SK-N-SH (cell line): ENCODE measurements at regions not wholly inside any gene's neighbourhood (a gene's known extent, or its start where the extent isn't known, plus 50 kb on each side); places are given as distances from the start of the nearest gene placed in this dataset.
A peak's percentile ranks its signal among the peaks of the same experiment; 100 is the strongest.

Source experiments
- CTCF ChIA-PET: fragments of 300-600, 350-600 bp; formaldehyde crosslinking; extraction: SDS; loops from one replicate; lab custom pipeline; 2021; lab: Yijun Ruan, JAX
- POLR2A ChIA-PET: fragments of 350-600 bp; sonication (Branson Sonifier 250); formaldehyde crosslinking; extraction: SDS; loops from one replicate; lab custom pipeline; 2020; ENCODE audit warnings: antibody characterized with exemption, inconsistent platforms; lab: Yijun Ruan, JAX
- DNase-seq: peaks from one replicate; pipeline ENCODE4 v3.0.0; 2012
- H2AFZ ChIP-seq: fragments of 200-600 bp; sonication (generic); 2 replicates; pipeline ENCODE4 v1.8.1; 2016; ENCODE audit warnings: antibody characterized with exemption, mild to moderate bottlenecking, low read depth
- H3F3A ChIP-seq: fragments of 200-600 bp; sonication (generic); replicated peaks from 2 replicates; pipeline ENCODE3; 2016; ENCODE audit warnings: antibody characterized with exemption, mild to moderate bottlenecking; ENCODE audit not compliant: insufficient read depth
- H3K27ac ChIP-seq, 2 experiments: fragments of 200-500 bp in 1 of 2; fragments of 200-600 bp in 1 of 2; sonication (Bioruptor generic) in 1 of 2; sonication (generic), shearing (Covaris generic) in 1 of 2; 2 replicates each; pipeline versions ENCODE4 v1.5.1 to v1.6.1; 2014 to 2016; ENCODE audit warnings: low read depth in 2 of 2, inconsistent platforms in 1 of 2, low read length in 1 of 2, mild to moderate bottlenecking in 1 of 2, mixed read lengths in 1 of 2
- H3K27me3 ChIP-seq: fragments of 200-600 bp; sonication (generic), shearing (Covaris generic); 2 replicates; pipeline ENCODE4 v1.6.1; 2016; ENCODE audit warnings: mixed run types; ENCODE audit not compliant: insufficient read depth
- H3K36me3 ChIP-seq, 2 experiments: fragments of 200-500 bp in 1 of 2; fragments of 200-600 bp in 1 of 2; sonication (Bioruptor generic) in 1 of 2; sonication (generic) in 1 of 2; replicated peaks in 1 of 2; 2 replicates each; pipeline versions ENCODE3 to v1.5.1; 2014 to 2016; ENCODE audit warnings: low read length in 1 of 2, mild to moderate bottlenecking in 1 of 2; ENCODE audit not compliant: insufficient read depth in 2 of 2, control insufficient read depth in 1 of 2
- H3K4me1 ChIP-seq, 2 experiments: fragments of 200-500 bp in 1 of 2; fragments of 200-600 bp in 1 of 2; sonication (Bioruptor generic) in 1 of 2; sonication (generic), shearing (Covaris generic) in 1 of 2; 2 replicates each; pipeline versions ENCODE4 v1.5.1 to v1.6.1; 2014 to 2016; ENCODE audit warnings: low read depth in 1 of 2, low read length in 1 of 2, mixed run types in 1 of 2; ENCODE audit not compliant: insufficient read depth in 2 of 2, control insufficient read depth in 1 of 2
- H3K4me2 ChIP-seq: fragments of 200-600 bp; sonication (generic), shearing (Covaris generic); 2 replicates; pipeline ENCODE4 v1.6.1; 2017; ENCODE audit warnings: mixed run types
- H3K4me3 ChIP-seq, 2 experiments: fragments of 200-500 bp in 1 of 2; fragments of 200-600 bp in 1 of 2; sonication (Bioruptor generic) in 1 of 2; sonication (generic), shearing (Covaris generic) in 1 of 2; 2 replicates each; pipeline versions ENCODE4 v1.5.1 to v1.8.1; 2014 to 2016; ENCODE audit warnings: low read depth in 2 of 2, inconsistent platforms in 1 of 2, low read length in 1 of 2, mild to moderate bottlenecking in 1 of 2, mixed read lengths in 1 of 2, moderate library complexity in 1 of 2
- H3K79me2 ChIP-seq: fragments of 200-600 bp; sonication (generic); 2 replicates; pipeline ENCODE4 v1.8.1; 2017; ENCODE audit warnings: mild to moderate bottlenecking; ENCODE audit not compliant: insufficient read depth
- H3K9ac ChIP-seq: fragments of 200-600 bp; sonication (generic); 2 replicates; pipeline ENCODE4 v1.6.1; 2017; ENCODE audit warnings: mixed run types
- H3K9me2 ChIP-seq: fragments of 200-600 bp; sonication (generic); 2 replicates; pipeline ENCODE4 v1.6.1; 2017; ENCODE audit warnings: mixed run types
- H3K9me3 ChIP-seq: fragments of 200-600 bp; sonication (generic); 2 replicates; pipeline ENCODE4 v1.6.1; 2017; ENCODE audit warnings: mixed run types, mild to moderate bottlenecking, moderate library complexity
- H4K20me1 ChIP-seq: fragments of 200-600 bp; sonication (generic); 2 replicates; pipeline ENCODE4 v1.6.1; 2017; ENCODE audit warnings: mild to moderate bottlenecking, mixed run types; ENCODE audit not compliant: insufficient read depth
- FOXM1 ChIP-seq: IDR thresholded peaks from 2 replicates; pipeline ENCODE4 v1.4.0; 2012; ENCODE audit warnings: low read depth, mild to moderate bottlenecking
- JUND ChIP-seq: IDR thresholded peaks from 2 replicates; pipeline ENCODE4 v1.4.0; 2012
- MXI1 ChIP-seq: IDR thresholded peaks from 2 replicates; pipeline ENCODE4 v1.6.1; 2012; ENCODE audit warnings: mild to moderate bottlenecking, low read depth, low read length, improper control_type of control experiment
- NFIC ChIP-seq: IDR thresholded peaks from 2 replicates; pipeline ENCODE4 v1.4.0; 2012; ENCODE audit warnings: borderline replicate concordance
- POLR2AphosphoS5 ChIP-seq: IDR thresholded peaks from 2 replicates; pipeline ENCODE4 v1.6.1; 2012; ENCODE audit warnings: low read depth, low read length
- RCOR1 ChIP-seq: fragments of 150-350 bp; IDR thresholded peaks from 2 replicates; pipeline ENCODE4 v1.6.1; 2017; ENCODE audit warnings: antibody characterized with exemption, low read length
- RXRA ChIP-seq: IDR thresholded peaks from 2 replicates; pipeline ENCODE4 v1.4.0; 2012; ENCODE audit warnings: low read depth, mild to moderate bottlenecking, borderline replicate concordance
- SMC3 ChIP-seq: IDR thresholded peaks from 2 replicates; pipeline ENCODE4 v1.6.1; 2012; ENCODE audit warnings: low read depth, low read length, improper control_type of control experiment
- YY1 ChIP-seq: IDR thresholded peaks from 2 replicates; pipeline ENCODE4 v1.4.0; 2012; ENCODE audit warnings: low read depth, mild to moderate bottlenecking
- WGBS: methylation state at CpG from one replicate; pipeline ENCODE4 v1.1.6; 2017; ENCODE audit warnings: low lambda C conversion rate; 5-methylcytosine and 5-hydroxymethylcytosine counted together
- TF ChIP-seq, protein P1 (sequence below): IDR thresholded peaks from 2 replicates; pipeline ENCODE4 v1.6.1; 2012; ENCODE audit warnings: mild to moderate bottlenecking, low read depth, low read length, moderate library complexity
- TF ChIP-seq, protein P2 (sequence below): IDR thresholded peaks from 2 replicates; pipeline ENCODE4 v1.4.0; 2012; ENCODE audit warnings: low read depth, borderline replicate concordance
- TF ChIP-seq, protein P3 (sequence below): IDR thresholded peaks from 2 replicates; pipeline ENCODE4 v1.4.0; 2012; ENCODE audit warnings: low read depth, borderline replicate concordance

DNA sequence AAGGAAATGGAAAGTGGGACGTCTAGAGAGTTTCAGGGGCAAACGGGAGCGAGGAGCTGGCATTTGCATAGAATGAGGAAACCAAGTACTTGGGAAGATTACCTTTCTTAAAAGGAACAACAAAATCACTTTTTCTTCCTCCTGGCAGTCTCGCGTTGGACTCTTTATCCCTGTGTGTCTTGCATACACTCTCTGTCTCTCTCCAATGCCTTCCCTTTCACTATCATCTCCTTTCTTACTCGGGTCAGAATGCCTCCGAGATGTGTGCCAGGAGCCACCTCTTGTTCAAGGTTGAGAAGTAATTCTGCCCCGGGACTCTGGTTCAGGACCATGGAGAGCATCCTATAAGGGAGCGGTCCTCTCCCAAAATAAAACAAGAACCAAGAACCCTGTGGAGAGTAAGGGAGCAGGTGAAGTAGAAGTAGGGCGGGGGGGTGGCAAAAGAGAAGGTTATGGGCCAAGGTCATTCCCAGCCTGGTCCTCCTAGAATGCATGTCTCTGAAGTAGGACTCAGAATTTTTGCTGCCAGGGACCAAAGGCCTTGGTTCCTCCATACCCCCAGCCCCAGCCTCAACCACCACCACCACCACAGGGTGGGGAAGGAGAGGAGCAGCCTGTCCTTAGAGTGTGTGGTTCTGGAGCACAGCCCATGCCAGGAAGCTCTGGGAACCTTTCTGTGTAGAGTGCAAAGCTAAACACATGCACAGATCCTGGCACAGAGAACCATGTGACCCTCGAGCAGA, 72.1 kb upstream of the ARAP3 start:
- H4K20me1 ChIP-seq, result no peaks in the 10 kb centered on the region
- no peak overlapping the region for H3K9ac ChIP-seq
- no peak overlapping the region for H3K4me2 ChIP-seq
- H3K4me1 ChIP-seq, result peaks cover 0 to 27% of the 10 kb centered on the region in 2 experiments; a peak in 1 of 4 replicates
- no peaks in the 10 kb centered on the region for H3F3A ChIP-seq
- WGBS, result 49% methylated on average over 11 of the region's 11 CpGs
- no peak overlapping the region for H2AFZ ChIP-seq
- H3K36me3 ChIP-seq, result no peaks in the 10 kb centered on the region
- H3K27ac ChIP-seq, result no peak overlapping the region
- H3K27me3 ChIP-seq, result no peaks in the 10 kb centered on the region; the same call in 1 of the 2 replicates
- no peak for DNase-seq
- no peaks in the 10 kb centered on the region for H3K9me3 ChIP-seq
- H3K4me3 ChIP-seq, result no peak overlapping the region
- H3K9me2 ChIP-seq, result no peaks in the 10 kb centered on the region
- no peaks in the 10 kb centered on the region for H3K79me2 ChIP-seq
- CTCF ChIA-PET, result interaction anchor here (0.9 to 2.8 kb wide), 7 partner anchors 22 to 125 kb away, joined by 3 to 23 read pairs (median 6); no protein-coding TSS in a partner anchor
- TF ChIP-seq POLR2AphosphoS5, result no peak
- TF ChIP-seq, protein P1, sequence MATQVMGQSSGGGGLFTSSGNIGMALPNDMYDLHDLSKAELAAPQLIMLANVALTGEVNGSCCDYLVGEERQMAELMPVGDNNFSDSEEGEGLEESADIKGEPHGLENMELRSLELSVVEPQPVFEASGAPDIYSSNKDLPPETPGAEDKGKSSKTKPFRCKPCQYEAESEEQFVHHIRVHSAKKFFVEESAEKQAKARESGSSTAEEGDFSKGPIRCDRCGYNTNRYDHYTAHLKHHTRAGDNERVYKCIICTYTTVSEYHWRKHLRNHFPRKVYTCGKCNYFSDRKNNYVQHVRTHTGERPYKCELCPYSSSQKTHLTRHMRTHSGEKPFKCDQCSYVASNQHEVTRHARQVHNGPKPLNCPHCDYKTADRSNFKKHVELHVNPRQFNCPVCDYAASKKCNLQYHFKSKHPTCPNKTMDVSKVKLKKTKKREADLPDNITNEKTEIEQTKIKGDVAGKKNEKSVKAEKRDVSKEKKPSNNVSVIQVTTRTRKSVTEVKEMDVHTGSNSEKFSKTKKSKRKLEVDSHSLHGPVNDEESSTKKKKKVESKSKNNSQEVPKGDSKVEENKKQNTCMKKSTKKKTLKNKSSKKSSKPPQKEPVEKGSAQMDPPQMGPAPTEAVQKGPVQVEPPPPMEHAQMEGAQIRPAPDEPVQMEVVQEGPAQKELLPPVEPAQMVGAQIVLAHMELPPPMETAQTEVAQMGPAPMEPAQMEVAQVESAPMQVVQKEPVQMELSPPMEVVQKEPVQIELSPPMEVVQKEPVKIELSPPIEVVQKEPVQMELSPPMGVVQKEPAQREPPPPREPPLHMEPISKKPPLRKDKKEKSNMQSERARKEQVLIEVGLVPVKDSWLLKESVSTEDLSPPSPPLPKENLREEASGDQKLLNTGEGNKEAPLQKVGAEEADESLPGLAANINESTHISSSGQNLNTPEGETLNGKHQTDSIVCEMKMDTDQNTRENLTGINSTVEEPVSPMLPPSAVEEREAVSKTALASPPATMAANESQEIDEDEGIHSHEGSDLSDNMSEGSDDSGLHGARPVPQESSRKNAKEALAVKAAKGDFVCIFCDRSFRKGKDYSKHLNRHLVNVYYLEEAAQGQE, result peak; percentile 95
- TF ChIP-seq, all 33 proteins: peak for 1
- POLR2A ChIA-PET, result no interaction called here

DNA sequence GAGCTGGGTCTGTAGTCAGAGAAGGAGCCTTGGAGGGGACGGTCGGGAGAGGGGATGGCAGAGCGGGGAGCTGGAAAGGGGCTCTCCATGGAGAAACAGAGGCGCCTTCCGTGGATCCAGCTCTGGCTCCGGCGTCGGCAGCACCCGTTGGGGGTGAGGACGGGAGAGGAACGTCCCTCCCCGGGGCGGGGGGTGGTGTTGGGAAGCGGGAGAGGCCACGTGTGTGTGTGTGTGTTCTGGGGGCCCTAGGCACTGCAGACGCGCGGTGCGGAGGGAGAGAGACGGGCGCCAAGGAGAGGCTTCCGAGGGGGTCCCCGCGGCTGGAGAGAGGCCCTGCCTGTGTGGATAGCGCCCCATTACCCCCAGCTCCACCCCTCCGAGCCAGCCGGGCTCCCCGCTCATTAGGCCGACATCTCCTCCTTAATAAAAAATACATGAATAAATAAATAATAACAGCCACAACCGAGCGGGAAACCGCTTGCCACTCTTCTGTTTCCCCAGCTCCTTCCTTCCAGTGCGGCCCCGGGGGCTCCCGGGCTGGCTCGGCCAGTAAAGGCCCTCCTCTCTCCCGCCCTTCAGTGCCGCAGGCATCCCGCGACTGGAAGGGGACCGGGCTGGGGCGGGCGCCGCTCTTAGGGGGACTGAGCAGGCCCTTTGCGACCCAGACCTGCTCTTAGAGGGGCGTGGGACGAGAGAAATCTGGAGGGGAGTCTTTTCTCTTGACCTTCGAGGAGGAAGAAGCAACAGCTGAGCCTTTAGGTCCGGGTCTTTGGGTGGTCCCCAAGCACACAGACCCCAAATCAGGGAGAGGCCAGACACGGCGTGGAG, 71.3 kb upstream of the ARAP3 start:
- H3K9ac ChIP-seq, result no peak overlapping the region
- CTCF ChIA-PET, result interaction anchor here (1.3 to 2.8 kb wide), 5 partner anchors 51 to 126 kb away, joined by 4 to 23 read pairs (median 8); no protein-coding TSS in a partner anchor
- H2AFZ ChIP-seq, result no peak overlapping the region
- no peak overlapping the region for H3K4me2 ChIP-seq
- no peak overlapping the region for H3K27ac ChIP-seq
- 67% methylated on average over 49 of the region's 51 CpGs for WGBS
- POLR2A ChIA-PET, result no interaction called here
- H3F3A ChIP-seq, result no peaks in the 10 kb centered on the region
- H3K79me2 ChIP-seq, result no peaks in the 10 kb centered on the region
- DNase-seq, result no peak
- no peaks in the 10 kb centered on the region for H4K20me1 ChIP-seq
- H3K4me1 ChIP-seq, result peaks cover 0 to 27% of the 10 kb centered on the region in 2 experiments; a peak in 1 of 4 replicates
- no peaks in the 10 kb centered on the region; the same call in 1 of the 2 replicates for H3K27me3 ChIP-seq
- H3K9me2 ChIP-seq, result no peaks in the 10 kb centered on the region
- no peaks in the 10 kb centered on the region for H3K9me3 ChIP-seq
- H3K36me3 ChIP-seq, result no peaks in the 10 kb centered on the region
- no peak overlapping the region for H3K4me3 ChIP-seq
- TF ChIP-seq SMC3, result no peak
- no peak for TF ChIP-seq JUND
- TF ChIP-seq, protein P2, sequence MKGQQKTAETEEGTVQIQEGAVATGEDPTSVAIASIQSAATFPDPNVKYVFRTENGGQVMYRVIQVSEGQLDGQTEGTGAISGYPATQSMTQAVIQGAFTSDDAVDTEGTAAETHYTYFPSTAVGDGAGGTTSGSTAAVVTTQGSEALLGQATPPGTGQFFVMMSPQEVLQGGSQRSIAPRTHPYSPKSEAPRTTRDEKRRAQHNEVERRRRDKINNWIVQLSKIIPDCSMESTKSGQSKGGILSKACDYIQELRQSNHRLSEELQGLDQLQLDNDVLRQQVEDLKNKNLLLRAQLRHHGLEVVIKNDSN, result no peak
- TF ChIP-seq MXI1, result no peak
- no peak for TF ChIP-seq RXRA
- no peak for TF ChIP-seq YY1
- TF ChIP-seq, protein P3, sequence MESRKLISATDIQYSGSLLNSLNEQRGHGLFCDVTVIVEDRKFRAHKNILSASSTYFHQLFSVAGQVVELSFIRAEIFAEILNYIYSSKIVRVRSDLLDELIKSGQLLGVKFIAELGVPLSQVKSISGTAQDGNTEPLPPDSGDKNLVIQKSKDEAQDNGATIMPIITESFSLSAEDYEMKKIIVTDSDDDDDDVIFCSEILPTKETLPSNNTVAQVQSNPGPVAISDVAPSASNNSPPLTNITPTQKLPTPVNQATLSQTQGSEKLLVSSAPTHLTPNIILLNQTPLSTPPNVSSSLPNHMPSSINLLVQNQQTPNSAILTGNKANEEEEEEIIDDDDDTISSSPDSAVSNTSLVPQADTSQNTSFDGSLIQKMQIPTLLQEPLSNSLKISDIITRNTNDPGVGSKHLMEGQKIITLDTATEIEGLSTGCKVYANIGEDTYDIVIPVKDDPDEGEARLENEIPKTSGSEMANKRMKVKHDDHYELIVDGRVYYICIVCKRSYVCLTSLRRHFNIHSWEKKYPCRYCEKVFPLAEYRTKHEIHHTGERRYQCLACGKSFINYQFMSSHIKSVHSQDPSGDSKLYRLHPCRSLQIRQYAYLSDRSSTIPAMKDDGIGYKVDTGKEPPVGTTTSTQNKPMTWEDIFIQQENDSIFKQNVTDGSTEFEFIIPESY, result no peak
- no peak for TF ChIP-seq NFIC
- TF ChIP-seq, protein P1, result no peak
- no peak for TF ChIP-seq FOXM1
- TF ChIP-seq RCOR1, result no peak
